ENCODE measurements at regions not wholly inside any gene's neighbourhood (a gene's known extent, or its start where the extent isn't known, plus 50 kb on each side); places are given as distances from the start of the nearest gene placed in this dataset.

DNA sequence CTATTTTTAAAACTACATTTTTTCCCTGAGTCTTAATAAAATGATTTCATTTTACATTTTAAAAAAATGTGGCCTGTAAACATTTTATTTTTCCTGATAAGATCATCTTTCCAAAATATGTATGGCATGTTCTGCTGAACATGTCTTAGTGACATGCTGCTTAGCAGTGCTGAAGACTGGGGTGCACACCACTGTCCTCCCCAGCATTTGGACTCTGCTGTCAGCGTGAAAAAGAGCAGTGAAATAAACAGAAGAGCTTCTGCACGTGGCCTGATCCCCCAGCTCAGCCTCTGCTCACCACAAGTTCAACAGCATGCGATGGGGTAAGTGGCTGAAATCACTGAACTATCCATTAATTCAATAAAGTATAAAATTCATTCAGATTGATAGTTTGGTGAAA, 81.6 kb upstream of the ZNF521 start:
- TF ChIP-seq EP300 (IDR thresholded peaks at IDR 0.05; ENCODE audit: low read depth) = no peak
- TF ChIP-seq, protein P1, sequence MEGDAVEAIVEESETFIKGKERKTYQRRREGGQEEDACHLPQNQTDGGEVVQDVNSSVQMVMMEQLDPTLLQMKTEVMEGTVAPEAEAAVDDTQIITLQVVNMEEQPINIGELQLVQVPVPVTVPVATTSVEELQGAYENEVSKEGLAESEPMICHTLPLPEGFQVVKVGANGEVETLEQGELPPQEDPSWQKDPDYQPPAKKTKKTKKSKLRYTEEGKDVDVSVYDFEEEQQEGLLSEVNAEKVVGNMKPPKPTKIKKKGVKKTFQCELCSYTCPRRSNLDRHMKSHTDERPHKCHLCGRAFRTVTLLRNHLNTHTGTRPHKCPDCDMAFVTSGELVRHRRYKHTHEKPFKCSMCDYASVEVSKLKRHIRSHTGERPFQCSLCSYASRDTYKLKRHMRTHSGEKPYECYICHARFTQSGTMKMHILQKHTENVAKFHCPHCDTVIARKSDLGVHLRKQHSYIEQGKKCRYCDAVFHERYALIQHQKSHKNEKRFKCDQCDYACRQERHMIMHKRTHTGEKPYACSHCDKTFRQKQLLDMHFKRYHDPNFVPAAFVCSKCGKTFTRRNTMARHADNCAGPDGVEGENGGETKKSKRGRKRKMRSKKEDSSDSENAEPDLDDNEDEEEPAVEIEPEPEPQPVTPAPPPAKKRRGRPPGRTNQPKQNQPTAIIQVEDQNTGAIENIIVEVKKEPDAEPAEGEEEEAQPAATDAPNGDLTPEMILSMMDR (IDR thresholded peaks at IDR 0.05) = no peak

Data from transverse colon (tissue), 3 donors.